NK-92 treated with Interleukin-12 subunit alpha and Interleukin-12 subunit beta, amount 100 ng/mL, for 24 hours (cell line): ENCODE measurements at regions not wholly inside any gene's neighbourhood (a gene's known extent, or its start where the extent isn't known, plus 50 kb on each side); places are given as distances from the start of the nearest gene placed in this dataset.
"Not testable (repeated sequence)": the region's sequence is repeated elsewhere in the genome, so short reads cannot be mapped to it uniquely, and the experiment has no call there.

Experiments used
- DNase-seq: peaks from one replicate; lab custom pipeline; 2025; lab: John Stamatoyannopoulos, UW

- DNase-seq = no peak
These were observed 1045.0 kb upstream of the DDX18 start for GRCh38 chr2:116769514-116769913.

- no peak for DNase-seq
These were observed 1037.9 kb upstream of the DDX18 start for GRCh38 chr2:116776556-116776955.

- DNase-seq = no peak
These were observed 1026.6 kb upstream of the DDX18 start for GRCh38 chr2:116787848-116788247.

- no peak for DNase-seq
These were observed 1011.8 kb upstream of the DDX18 start for GRCh38 chr2:116802671-116803070.

GRCh38 chr2:116804901-116805300 lies 1009.6 kb upstream of the DDX18 start:
- no peak for DNase-seq

GRCh38 chr2:116806505-116806904 lies 1008.0 kb upstream of the DDX18 start:
- not testable (repeated sequence) for DNase-seq

- DNase-seq = no peak
These were observed 1005.4 kb upstream of the DDX18 start for GRCh38 chr2:116809109-116809508.

GRCh38 chr2:116810071-116810470 lies 1004.4 kb upstream of the DDX18 start:
- no peak for DNase-seq

GRCh38 chr2:116810645-116811044 lies 1003.8 kb upstream of the DDX18 start:
- DNase-seq = no peak

GRCh38 chr2:116819355-116819754 lies 995.1 kb upstream of the DDX18 start:
- no peak for DNase-seq

- no peak for DNase-seq
These were observed 993.5 kb upstream of the DDX18 start for GRCh38 chr2:116820986-116821385.

GRCh38 chr2:116829543-116829942 lies 984.9 kb upstream of the DDX18 start:
- DNase-seq = not testable (repeated sequence)

- no peak for DNase-seq
These were observed 982.3 kb upstream of the DDX18 start for GRCh38 chr2:116832148-116832547.

GRCh38 chr2:116833052-116833451 lies 981.4 kb upstream of the DDX18 start:
- DNase-seq = no peak

- DNase-seq = no peak
These were observed 972.3 kb upstream of the DDX18 start for GRCh38 chr2:116842164-116842563.

GRCh38 chr2:116859708-116860107 lies 954.8 kb upstream of the DDX18 start:
- DNase-seq = no peak

GRCh38 chr2:116874021-116874420 lies 940.5 kb upstream of the DDX18 start:
- no peak for DNase-seq

GRCh38 chr2:116877274-116877673 lies 937.2 kb upstream of the DDX18 start:
- no peak for DNase-seq

GRCh38 chr2:116877944-116878343 lies 936.5 kb upstream of the DDX18 start:
- DNase-seq = no peak

GRCh38 chr2:116879650-116880160 lies 934.8 kb upstream of the DDX18 start:
- no peak for DNase-seq

- DNase-seq = no peak
These were observed 923.3 kb upstream of the DDX18 start for GRCh38 chr2:116891191-116891590.

GRCh38 chr2:116911540-116911939 lies 903.0 kb upstream of the DDX18 start:
- DNase-seq = no peak

GRCh38 chr2:116915673-116916072 lies 898.8 kb upstream of the DDX18 start:
- no peak for DNase-seq

- no peak for DNase-seq
These were observed 897.3 kb upstream of the DDX18 start for GRCh38 chr2:116917196-116917595.

GRCh38 chr2:116918574-116918973 lies 895.9 kb upstream of the DDX18 start:
- no peak for DNase-seq
